ENCODE measurements at regions not wholly inside any gene's neighbourhood (a gene's known extent, or its start where the extent isn't known, plus 50 kb on each side); places are given as distances from the start of the nearest gene placed in this dataset.

DNA sequence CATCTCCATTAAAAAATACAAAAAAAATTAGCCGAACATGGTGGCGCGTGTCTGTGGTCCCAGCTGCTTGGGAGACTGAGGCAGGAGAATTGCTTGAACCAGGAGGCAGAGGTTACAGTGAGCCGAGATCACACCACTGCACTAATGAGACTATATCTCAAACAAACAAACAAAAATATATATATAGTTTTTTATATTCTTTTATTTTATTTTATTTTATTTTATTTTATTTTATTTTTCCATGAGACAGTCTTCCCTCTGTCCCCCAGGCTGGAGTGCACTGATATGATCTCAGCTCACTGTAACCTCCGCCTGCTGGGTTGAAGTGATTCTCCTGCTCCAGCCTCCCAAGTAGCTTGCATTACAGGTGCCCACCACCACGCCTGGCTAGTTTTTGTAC, 79.5 kb downstream of the IRF2BPL start:
- no peak for DNase-seq (ENCODE audit: extremely low spot score, unreplicated experiment)
- Mint-ChIP-seq H3K27ac (ENCODE audit: unreplicated experiment) (peak overlapping the region; percentile 95), H3K4me3 (ENCODE audit: unreplicated experiment) (no peak overlapping the region), H3K36me3 (ENCODE audit: unreplicated experiment) (no peaks in the 10 kb centered on the region), H3K9me3 (ENCODE audit: unreplicated experiment) (no peaks in the 10 kb centered on the region), H3K4me1 (ENCODE audit: unreplicated experiment) (peaks cover 71% of the 10 kb centered on the region), H3K27me3 (ENCODE audit: unreplicated experiment) (no peaks in the 10 kb centered on the region)
- TF ChIP-seq CTCF (IDR thresholded peaks at IDR 0.05), result no peak

- Mint-ChIP-seq H3K27ac (ENCODE audit: unreplicated experiment) (peak overlapping the region; percentile 95), H3K36me3 (ENCODE audit: unreplicated experiment) (no peaks in the 10 kb centered on the region), H3K4me1 (ENCODE audit: unreplicated experiment) (peaks cover 65% of the 10 kb centered on the region), H3K27me3 (ENCODE audit: unreplicated experiment) (no peaks in the 10 kb centered on the region), H3K9me3 (ENCODE audit: unreplicated experiment) (no peaks in the 10 kb centered on the region), H3K4me3 (ENCODE audit: unreplicated experiment) (no peak overlapping the region)
- no peak for TF ChIP-seq CTCF (IDR thresholded peaks at IDR 0.05)
- DNase-seq (ENCODE audit: extremely low spot score, unreplicated experiment), result no peak
Measured at GRCh38 chr14:76948213-76948947, 80.1 kb downstream of the IRF2BPL start.

DNA sequence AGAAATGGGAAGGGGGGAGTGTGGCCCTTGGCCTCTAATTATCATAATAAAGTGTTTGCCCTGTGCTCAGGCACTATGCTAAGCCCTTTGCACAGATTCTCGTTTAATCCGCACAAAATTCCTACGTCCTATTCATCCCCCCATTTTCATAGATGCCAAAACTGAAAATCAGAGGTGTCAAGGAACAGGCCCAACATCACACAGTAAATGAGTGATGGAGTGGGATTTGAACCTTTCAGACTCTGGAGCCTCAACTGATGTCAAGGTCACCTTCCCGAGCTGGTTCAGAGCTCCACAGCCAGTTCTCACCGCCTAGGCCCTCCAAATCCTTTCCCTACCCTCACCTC, 80.7 kb downstream of the IRF2BPL start:
- H3K9me3 Mint-ChIP-seq (ENCODE audit: unreplicated experiment), result no peaks in the 10 kb centered on the region
- no peak for DNase-seq (ENCODE audit: extremely low spot score, unreplicated experiment)
- H3K4me3 Mint-ChIP-seq (ENCODE audit: unreplicated experiment), result peak overlapping the region; percentile 41
- no peaks in the 10 kb centered on the region for H3K36me3 Mint-ChIP-seq (ENCODE audit: unreplicated experiment)
- peak overlapping the region; percentile 95 for H3K27ac Mint-ChIP-seq (ENCODE audit: unreplicated experiment)
- TF ChIP-seq CTCF (IDR thresholded peaks at IDR 0.05), result no peak
- H3K27me3 Mint-ChIP-seq (ENCODE audit: unreplicated experiment), result no peaks in the 10 kb centered on the region
- peaks cover 59% of the 10 kb centered on the region for H3K4me1 Mint-ChIP-seq (ENCODE audit: unreplicated experiment)

- TF ChIP-seq CTCF (IDR thresholded peaks at IDR 0.05), result peak; percentile 56
- H3K36me3 Mint-ChIP-seq (ENCODE audit: unreplicated experiment), result no peaks in the 10 kb centered on the region
- peaks cover 56% of the 10 kb centered on the region for H3K4me1 Mint-ChIP-seq (ENCODE audit: unreplicated experiment)
- H3K4me3 Mint-ChIP-seq (ENCODE audit: unreplicated experiment), result peak overlapping the region; percentile 41
- H3K9me3 Mint-ChIP-seq (ENCODE audit: unreplicated experiment), result no peaks in the 10 kb centered on the region
- peak; percentile 92 for DNase-seq (ENCODE audit: extremely low spot score, unreplicated experiment)
- H3K27me3 Mint-ChIP-seq (ENCODE audit: unreplicated experiment), result no peaks in the 10 kb centered on the region
- peak overlapping the region; percentile 95 for H3K27ac Mint-ChIP-seq (ENCODE audit: unreplicated experiment)
Measured at GRCh38 chr14:76947078-76947837, 81.2 kb downstream of the IRF2BPL start.

DNA sequence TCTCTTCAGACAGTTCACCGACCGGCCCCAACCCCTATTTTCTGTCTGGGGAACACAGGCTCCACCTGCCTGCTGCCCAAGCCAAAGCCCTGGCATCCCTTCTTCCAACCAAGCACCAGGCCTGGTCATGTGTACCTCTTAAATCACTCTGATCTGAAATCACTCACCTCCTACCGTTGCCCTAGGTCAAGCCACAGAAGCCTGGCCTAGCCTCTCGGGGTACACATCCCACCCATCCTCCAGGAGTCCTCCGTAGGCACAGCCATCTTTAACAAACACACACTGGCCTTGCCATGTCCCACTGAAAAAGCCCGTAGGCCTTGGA, 81.8 kb downstream of the IRF2BPL start:
- no peak overlapping the region for H3K4me3 Mint-ChIP-seq (ENCODE audit: unreplicated experiment)
- H3K27ac Mint-ChIP-seq (ENCODE audit: unreplicated experiment), result peak overlapping the region; percentile 95
- no peak for TF ChIP-seq CTCF (IDR thresholded peaks at IDR 0.05)
- H3K9me3 Mint-ChIP-seq (ENCODE audit: unreplicated experiment), result no peaks in the 10 kb centered on the region
- no peaks in the 10 kb centered on the region for H3K36me3 Mint-ChIP-seq (ENCODE audit: unreplicated experiment)
- peaks cover 51% of the 10 kb centered on the region for H3K4me1 Mint-ChIP-seq (ENCODE audit: unreplicated experiment)
- H3K27me3 Mint-ChIP-seq (ENCODE audit: unreplicated experiment), result no peaks in the 10 kb centered on the region
- DNase-seq (ENCODE audit: extremely low spot score, unreplicated experiment), result no peak
